GM19395 (cell line): ENCODE measurements at regions not wholly inside any gene's neighbourhood (a gene's known extent, or its start where the extent isn't known, plus 50 kb on each side); places are given as distances from the start of the nearest gene placed in this dataset.
"Not testable (repeated sequence)": the region's sequence is repeated elsewhere in the genome, so short reads cannot be mapped to it uniquely, and the experiment has no call there.

Experiments used
- ATAC-seq: cut with Tn5 transposase; IDR thresholded peaks from one replicate; pipeline ENCODE4 v1.9.1; 2021; ENCODE audit warnings: mild to moderate bottlenecking, moderate library complexity; ENCODE audit not compliant: unreplicated experiment

- ATAC-seq: no peak
Measured at GRCh38 chr4:12137575-12137974, 708.9 kb upstream of the HS3ST1 start.

DNA sequence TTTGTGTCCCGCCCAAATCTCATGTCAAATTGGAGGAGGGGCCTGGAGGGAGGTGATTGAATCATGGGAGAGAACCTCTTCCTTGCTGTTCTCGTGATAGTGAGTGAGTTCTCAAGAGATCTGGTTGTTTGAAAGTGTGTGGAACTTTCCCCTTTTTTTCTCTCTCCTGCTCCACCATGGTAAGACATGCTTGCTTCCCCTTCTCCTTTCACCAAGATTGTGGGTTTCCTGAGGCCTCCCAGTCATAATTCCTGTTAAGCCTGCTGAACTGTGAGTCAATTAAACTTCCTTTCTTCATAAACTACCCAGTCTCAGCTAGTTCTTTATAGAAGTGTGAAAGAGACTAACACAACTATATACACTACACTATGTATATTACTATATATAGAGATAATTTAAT lies 697.8 kb upstream of the HS3ST1 start:
- ATAC-seq: no peak

DNA sequence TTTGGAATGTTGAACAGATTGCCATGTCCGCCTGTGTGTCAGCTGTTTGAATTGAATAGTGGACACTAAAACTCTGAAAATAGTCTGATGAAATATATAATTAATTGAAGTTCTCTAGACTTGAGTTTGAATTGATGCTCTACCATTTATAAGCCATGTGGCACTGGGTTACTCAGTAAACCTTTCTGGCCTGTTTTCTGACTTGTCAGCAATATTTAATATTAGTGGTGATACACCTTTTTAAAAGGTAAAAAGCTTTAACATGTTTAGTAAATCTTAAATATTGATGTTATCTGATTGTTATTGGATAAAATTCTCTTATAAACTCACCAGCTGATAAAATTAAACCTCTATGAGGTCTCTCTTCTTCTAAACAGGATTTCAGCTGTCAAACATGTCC lies 695.4 kb upstream of the HS3ST1 start:
- no peak for ATAC-seq

DNA sequence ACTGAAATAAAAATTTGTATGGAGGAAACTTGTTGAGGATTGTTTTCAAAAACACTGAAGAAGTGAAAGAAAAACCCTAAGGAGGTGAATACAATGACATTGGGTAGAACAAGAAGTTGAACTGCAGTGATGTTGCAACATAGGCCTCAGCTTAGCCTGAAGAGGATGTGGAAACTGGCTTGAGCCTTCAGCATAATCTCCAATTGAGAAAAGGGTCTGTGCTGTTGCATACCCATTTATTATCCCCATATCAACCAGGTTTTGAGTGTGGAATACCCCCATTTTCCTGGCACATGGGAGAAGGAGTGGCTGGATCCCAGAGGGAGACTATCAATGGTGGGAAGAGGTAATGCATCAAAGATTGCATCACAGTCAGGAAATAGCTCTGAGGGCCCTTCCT lies 695.0 kb upstream of the HS3ST1 start:
- ATAC-seq: no peak

DNA sequence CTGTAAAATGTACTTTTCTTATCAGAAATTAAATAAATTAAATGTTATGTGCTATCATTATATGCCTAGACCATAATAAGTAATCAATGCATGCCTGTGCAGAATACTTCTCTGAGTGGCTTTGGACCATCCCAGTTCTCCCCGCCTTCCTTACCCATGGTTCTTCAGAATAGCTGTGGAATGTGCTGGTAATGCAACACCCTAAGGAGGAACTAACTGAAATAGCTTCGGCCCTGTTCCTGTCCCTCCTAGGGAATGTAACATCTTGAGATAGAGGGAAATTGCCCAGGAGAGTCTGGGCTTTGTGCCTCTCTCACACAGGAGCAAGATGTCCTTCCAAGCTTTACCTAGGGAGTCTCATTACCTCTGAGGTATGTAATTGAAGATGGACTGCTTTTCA lies 693.6 kb upstream of the HS3ST1 start:
- no peak for ATAC-seq

GRCh38 chr4:12120968-12121367 lies 692.3 kb upstream of the HS3ST1 start:
- no peak for ATAC-seq

- ATAC-seq: peak; percentile 71
Measured at GRCh38 chr4:12118651-12119213, 690.0 kb upstream of the HS3ST1 start.

DNA sequence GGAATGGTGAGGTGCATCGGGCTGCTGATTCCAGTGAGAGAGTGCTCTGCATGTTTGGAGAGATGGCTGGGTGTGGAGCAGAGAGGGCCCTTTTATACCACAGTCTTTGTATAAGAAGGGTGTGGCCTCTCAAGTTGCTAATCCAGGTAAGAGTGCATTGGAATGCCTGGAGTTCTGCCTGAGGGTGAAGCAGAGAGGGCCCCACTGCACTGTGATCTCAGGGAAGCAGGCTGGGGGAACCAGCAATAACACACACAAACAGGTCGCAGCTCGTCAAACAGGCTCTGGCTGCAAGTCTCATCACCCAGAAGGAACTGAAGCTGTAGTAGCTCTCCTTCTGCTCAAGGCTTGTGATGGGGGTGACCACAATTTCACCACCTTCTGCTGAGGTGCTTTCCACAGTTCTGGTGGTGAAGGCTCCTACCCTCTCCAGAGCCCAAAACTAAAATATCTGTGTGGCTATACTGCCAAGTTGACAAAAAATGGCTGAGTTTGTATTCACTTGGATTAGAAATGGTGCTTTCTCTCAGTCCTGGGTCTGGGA lies 687.4 kb upstream of the HS3ST1 start:
- no peak for ATAC-seq

- ATAC-seq: no peak
Measured at GRCh38 chr4:12110627-12111026, 681.9 kb upstream of the HS3ST1 start.

DNA sequence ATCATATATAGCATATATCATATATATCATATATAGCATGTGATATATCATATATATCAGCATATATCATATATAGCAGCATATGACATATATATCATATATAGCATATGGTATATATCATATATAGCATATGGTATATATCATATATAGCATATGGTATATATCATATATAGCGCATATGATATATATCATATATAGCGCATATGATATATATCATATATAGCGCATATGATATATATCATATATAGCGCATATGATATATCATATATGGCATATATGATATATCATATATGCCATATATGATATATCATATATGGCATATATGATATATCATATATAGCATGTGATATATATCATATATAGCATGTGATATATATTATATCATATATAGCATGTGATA lies 680.4 kb upstream of the HS3ST1 start:
- ATAC-seq: not testable (repeated sequence)

GRCh38 chr4:12105519-12105918 lies 676.8 kb upstream of the HS3ST1 start:
- ATAC-seq: no peak

DNA sequence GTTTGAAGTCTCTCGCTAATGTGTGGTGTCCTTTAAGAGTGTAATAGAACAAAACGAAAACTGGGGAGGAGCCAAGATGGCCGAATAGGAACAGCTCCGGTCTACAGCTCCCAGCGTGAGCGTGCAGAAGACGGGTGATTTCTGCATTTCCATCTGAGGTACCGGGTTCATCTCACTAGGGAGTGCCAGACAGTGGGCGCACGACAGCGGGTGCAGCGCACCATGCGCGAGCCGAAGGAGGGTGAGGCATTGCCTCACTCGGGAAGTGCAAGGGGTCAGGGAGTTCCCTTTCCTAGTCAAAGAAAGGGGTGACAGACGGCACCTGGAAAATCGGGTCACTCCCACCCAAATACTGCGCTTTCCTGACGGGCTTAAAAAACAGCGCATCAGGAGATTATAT lies 661.2 kb upstream of the HS3ST1 start:
- ATAC-seq: not testable (repeated sequence)

- no peak for ATAC-seq
Measured at GRCh38 chr4:12084690-12085089, 656.0 kb upstream of the HS3ST1 start.

DNA sequence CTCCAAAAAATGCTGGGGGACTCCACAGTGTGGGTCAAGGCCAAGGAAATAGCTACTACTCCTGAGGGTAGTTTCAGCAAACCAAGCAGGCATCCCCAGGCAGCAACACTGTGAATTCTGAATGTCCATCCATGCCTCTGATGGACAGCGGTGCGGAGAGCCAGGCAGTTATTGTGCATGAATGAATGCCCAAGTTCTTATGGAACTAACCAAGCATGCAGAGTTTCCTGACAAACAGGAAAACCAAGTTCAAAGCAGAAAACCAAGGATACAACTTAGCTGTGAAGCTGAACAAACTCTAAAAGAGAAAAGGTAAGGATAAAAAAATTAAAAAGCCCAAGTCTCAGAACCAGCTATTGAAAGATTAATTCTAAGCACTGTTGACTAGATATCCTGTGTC lies 642.6 kb upstream of the HS3ST1 start:
- ATAC-seq: no peak

DNA sequence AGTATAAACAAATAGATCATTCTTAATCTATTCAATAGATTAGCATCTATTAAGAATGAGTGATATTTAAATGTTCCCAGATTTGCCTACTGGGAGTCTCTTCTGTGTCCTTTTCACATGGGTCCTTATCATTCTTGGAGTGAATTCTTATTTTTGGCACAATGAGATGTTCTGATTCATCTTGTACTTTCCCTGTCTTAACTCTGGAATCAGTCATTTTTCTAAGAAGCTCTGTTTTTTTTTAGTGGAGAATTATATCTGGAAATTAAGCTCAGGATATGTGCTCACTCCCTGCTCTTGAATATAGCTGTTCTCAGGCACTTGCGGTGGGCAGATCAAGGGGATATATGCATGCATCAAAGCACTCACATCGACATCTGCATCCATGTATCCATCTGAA lies 625.3 kb upstream of the HS3ST1 start:
- no peak for ATAC-seq

DNA sequence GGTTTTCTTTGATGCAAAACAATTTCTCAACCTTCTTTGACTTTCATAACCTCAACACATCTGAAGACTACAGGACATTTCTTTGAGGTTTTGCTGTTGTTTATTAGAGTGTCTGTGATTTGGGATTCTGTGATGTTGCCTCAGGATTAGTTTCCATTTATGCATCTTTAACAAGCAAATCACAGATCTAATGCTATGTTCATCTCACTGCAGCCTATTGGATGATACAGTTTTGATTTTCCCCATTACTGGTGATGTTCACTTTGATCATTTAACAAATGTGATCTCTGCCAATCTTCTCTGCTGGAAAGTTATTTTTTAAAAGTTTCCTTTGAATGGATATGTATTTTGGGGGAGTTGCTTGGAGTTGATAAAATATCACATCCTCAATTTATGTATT lies 624.9 kb upstream of the HS3ST1 start:
- no peak for ATAC-seq

DNA sequence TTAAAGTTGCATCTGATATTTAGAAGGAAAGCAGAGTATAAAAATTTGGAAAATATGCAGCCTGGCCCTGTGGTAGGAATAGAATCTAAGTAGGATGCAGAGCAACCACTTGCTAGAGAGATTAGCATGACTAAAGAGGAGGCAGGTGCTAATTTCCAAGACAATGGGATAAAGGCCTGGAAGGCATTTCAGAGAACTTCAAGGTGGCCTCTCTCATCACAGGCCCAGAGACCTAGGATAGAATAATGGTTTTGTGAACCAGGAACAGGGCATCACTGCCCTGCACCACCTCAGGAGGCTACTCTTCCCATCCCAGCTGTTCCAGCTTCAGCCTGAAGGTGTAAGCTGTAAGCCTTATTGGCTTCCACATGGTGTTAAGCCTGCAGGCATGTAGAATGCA lies 621.7 kb upstream of the HS3ST1 start:
- ATAC-seq: no peak

DNA sequence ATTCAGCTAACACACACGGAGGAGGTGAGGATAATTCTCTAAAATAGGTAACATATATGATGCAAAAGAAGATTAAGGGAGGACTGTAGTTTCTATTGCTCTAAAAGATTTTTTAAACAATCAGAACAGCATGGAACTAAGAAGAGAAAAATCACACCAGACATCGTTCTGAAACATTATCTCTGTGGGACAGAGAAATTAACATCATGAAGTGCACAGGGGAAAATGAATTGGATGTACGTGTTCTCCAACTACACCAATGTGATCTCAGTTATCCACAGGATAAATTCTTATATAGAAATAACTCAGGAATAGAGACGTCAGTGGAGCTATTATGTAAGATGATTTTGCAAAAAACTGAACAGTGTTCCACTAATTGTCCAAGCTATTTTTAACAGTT lies 614.1 kb upstream of the HS3ST1 start:
- ATAC-seq: no peak

DNA sequence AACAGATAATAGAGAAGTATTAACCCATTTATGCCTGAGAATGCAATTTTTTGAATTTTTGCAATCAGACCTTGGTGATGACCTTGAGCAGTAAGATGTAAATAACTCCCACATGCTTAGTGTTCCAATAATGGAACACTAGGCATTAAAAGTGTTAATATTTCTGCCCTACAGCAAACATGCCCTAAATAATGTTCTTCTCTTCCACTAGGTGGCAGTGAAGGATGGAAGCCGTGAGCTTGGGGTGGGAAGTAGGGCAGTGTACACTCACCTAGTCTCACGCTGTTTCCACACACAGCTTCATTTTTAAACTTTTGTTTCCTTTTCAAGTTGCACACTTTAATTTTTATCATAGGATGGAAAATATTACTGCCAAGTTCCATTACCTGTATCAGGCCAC lies 613.1 kb upstream of the HS3ST1 start:
- ATAC-seq: no peak

DNA sequence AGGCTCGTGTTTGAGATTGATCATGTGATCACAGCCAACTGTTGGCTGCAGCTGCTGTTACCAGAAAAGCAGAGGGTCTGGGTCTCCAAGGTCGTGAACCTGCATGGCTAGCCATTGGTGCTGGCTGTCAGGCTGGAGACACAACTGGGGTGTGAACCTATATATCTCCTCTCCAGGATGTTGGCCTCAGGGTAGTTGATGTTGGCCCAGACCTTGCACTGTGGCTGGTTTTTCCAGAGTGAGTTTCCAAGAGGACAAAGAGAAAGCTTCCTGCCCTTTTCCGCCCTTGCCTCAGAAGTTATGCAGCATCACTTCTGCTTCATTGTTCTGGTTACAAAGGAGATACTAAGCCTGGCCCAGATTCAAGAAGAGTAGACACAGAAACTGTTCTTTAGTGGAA lies 607.8 kb upstream of the HS3ST1 start:
- ATAC-seq: no peak

GRCh38 chr4:12028258-12028657 lies 599.6 kb upstream of the HS3ST1 start:
- no peak for ATAC-seq

GRCh38 chr4:12022409-12022808 lies 593.7 kb upstream of the HS3ST1 start:
- no peak for ATAC-seq

GRCh38 chr4:12016729-12017128 lies 588.0 kb upstream of the HS3ST1 start:
- ATAC-seq: no peak
